Dendritic cell treated with granulocyte-macrophage colony-stimulating factor and Interleukin-4, amounts not matched to agents 40 ng/mL and 50 ng/mL, for 4 days (primary cell): ENCODE measurements at regions not wholly inside any gene's neighbourhood (a gene's known extent, or its start where the extent isn't known, plus 50 kb on each side); places are given as distances from the start of the nearest gene placed in this dataset.
"Not testable (repeated sequence)": the region's sequence is repeated elsewhere in the genome, so short reads cannot be mapped to it uniquely, and the experiment has no call there.

Experiments used
- H3K27ac Mint-ChIP-seq: one replicate; pipeline ENCODE4 v1.8.0; 2022; ENCODE audit warnings: mild to moderate bottlenecking, mixed read lengths
- H3K27me3 Mint-ChIP-seq: one replicate; pipeline ENCODE4 v1.8.0; 2022; ENCODE audit warnings: mild to moderate bottlenecking, mixed read lengths
- H3K36me3 Mint-ChIP-seq: one replicate; pipeline ENCODE4 v1.8.0; 2022; ENCODE audit warnings: low read depth, mixed read lengths
- H3K4me1 Mint-ChIP-seq: one replicate; pipeline ENCODE4 v1.8.0; 2022; ENCODE audit warnings: low read depth, mixed read lengths
- H3K4me3 Mint-ChIP-seq: one replicate; pipeline ENCODE4 v1.8.0; 2022; ENCODE audit warnings: mild to moderate bottlenecking, moderate library complexity, mixed read lengths
- H3K9me3 Mint-ChIP-seq: one replicate; pipeline ENCODE4 v1.8.0; 2022; ENCODE audit warnings: mixed read lengths
- intact Hi-C: fragments of 100-400 bp; cut with micrococcal nuclease; formaldehyde crosslinking; loops from one replicate; pipeline ENCODE4 v1.15.0; 2022

DNA sequence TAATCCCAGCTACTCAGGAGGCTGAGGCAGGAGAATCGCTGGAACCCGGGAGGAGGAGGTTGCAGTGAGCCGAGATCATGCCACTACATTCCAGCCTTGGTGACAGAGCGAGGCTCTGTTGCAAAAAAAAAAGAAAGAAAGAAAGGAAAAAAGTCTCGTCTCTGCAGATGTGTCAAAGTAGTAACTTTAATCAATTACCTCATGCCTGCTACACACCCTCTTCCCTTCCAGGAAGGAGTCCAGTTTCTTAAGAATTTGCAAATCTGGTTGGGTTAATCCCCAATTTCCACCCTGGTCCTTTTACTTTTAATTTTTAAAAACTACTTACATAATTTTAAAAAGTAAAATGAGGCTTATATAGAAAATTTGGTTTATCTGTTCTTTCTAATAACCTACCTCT lies 234.5 kb upstream of the KITLG start:
- Mint-ChIP-seq H3K27me3 (no peaks in the 10 kb centered on the region), H3K4me1 (no peaks in the 10 kb centered on the region), H3K27ac (no peak overlapping the region), H3K9me3 (no peaks in the 10 kb centered on the region), H3K4me3 (no peak overlapping the region), H3K36me3 (no peaks in the 10 kb centered on the region)
- intact Hi-C loops = no loop called here

DNA sequence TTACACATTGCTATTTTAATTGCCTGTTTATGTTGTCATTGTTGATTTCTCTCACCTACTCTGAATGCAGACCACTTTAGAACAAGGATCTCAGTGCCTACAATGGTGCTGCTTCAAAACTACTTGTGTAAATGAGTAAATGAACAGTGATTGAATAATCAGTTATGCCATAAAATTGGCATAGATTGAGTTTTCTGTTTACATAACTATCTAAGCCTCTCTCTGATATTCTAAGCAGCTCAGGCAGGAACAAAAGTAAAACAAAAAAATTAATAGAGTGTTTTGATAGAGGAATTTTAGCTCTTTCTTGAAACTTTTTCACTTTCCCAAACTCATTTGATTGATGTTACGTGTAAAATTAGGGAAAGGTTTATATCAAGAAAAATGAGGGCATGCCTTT lies 232.3 kb upstream of the KITLG start:
- Mint-ChIP-seq H3K4me3 (no peak overlapping the region), H3K9me3 (no peaks in the 10 kb centered on the region), H3K27me3 (no peaks in the 10 kb centered on the region), H3K36me3 (no peaks in the 10 kb centered on the region), H3K4me1 (no peaks in the 10 kb centered on the region), H3K27ac (no peak overlapping the region)
- intact Hi-C loops = no loop called here

DNA sequence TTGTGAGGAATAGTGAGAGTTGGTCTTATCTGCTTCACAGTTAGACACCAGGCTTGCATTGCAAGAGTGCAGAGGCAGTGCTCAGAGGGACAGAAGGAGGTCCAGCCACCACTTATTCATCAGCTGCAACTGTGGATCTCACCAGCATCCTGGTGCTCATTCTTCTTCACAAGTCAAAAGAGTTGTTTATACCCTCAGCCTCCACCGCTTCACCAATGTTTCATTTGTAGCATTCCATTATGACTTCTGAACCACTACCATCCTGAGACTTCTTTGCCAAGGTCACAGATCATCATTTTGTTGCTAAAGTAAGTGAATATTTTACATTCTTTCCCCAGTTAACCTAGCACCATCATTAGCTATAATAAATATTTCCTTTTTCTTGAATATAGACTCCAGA lies 230.5 kb upstream of the KITLG start:
- no peaks in the 10 kb centered on the region for H3K27me3 Mint-ChIP-seq
- no peaks in the 10 kb centered on the region for H3K36me3 Mint-ChIP-seq
- H3K9me3 Mint-ChIP-seq = no peaks in the 10 kb centered on the region
- no peak overlapping the region for H3K4me3 Mint-ChIP-seq
- no peak overlapping the region for H3K27ac Mint-ChIP-seq
- H3K4me1 Mint-ChIP-seq = no peaks in the 10 kb centered on the region
- intact Hi-C loops = no loop called here

DNA sequence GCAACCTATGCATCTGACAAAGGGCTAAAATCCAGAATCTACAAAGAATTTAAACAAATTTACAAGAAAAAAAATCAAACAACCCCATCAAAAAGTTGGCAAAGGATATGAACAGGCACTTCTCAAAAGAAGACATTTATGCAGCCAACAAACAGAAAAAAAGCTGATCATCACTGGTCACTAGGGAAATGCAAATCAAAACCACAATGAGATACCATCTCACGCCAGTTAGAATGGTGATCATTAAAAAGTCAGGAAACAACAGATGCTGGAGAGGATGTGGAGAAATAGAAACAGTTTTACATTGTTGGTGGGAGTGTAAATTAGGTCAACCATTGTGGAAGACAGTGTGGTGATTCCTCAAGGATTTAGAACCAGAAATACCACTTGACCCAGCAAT lies 229.6 kb upstream of the KITLG start:
- H3K4me1 Mint-ChIP-seq, H3K27me3 Mint-ChIP-seq, H3K4me3 Mint-ChIP-seq, H3K36me3 Mint-ChIP-seq, H3K27ac Mint-ChIP-seq, H3K9me3 Mint-ChIP-seq, intact Hi-C loops: not testable (repeated sequence)

DNA sequence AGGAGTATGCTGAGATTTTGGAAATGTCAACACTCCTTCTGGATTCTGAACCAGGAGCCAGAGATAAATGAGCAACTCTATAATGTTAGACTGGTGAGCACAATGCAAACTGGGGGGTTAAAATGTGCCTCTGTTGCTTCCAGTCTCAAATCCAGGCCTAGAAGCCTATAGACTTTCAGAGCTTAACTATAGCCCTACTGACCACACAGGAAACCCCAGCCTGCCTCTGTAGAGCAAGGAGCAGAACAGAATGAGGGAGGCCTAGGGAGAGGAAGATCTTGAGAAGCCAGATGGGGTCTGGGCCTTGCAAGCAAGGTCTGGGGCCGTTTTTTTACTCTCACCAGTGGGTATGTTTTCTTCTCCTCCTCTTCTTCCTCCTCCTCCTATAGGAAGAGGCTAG lies 225.4 kb upstream of the KITLG start:
- intact Hi-C loops = no loop called here
- H3K9me3 Mint-ChIP-seq = peaks cover under 1% of the 10 kb centered on the region

DNA sequence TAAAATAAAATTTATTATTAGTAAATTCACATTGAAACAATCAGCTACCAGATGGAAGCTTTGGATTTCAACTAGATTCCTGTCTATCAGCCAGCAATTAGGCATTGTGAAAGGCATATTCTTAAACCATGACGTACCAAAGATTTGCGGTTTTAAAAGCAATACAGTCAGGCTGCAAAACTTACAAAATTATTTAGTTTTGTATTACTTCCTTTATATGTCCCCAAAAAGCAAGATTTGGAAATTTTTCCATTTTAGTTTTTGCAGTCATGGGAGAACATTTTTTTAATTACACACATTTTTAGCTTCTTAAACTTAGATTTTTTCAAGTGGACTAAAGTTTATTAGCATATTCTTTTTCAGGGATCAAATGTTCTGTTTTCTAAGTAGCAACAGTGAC lies 225.0 kb upstream of the KITLG start:
- no peaks in the 10 kb centered on the region for H3K36me3 Mint-ChIP-seq
- H3K27me3 Mint-ChIP-seq = no peaks in the 10 kb centered on the region
- no peaks in the 10 kb centered on the region for H3K4me1 Mint-ChIP-seq
- no peak overlapping the region for H3K4me3 Mint-ChIP-seq
- intact Hi-C loops = no loop called here
- H3K27ac Mint-ChIP-seq = no peak overlapping the region
- H3K9me3 Mint-ChIP-seq = peaks cover 4% of the 10 kb centered on the region

More for the DNA sequence above, 225.4 kb upstream of the KITLG start:
- no peaks in the 10 kb centered on the region for H3K36me3 Mint-ChIP-seq
- H3K4me3 Mint-ChIP-seq = no peak overlapping the region
- H3K4me1 Mint-ChIP-seq = no peaks in the 10 kb centered on the region
- no peaks in the 10 kb centered on the region for H3K27me3 Mint-ChIP-seq
- H3K27ac Mint-ChIP-seq = no peak overlapping the region

DNA sequence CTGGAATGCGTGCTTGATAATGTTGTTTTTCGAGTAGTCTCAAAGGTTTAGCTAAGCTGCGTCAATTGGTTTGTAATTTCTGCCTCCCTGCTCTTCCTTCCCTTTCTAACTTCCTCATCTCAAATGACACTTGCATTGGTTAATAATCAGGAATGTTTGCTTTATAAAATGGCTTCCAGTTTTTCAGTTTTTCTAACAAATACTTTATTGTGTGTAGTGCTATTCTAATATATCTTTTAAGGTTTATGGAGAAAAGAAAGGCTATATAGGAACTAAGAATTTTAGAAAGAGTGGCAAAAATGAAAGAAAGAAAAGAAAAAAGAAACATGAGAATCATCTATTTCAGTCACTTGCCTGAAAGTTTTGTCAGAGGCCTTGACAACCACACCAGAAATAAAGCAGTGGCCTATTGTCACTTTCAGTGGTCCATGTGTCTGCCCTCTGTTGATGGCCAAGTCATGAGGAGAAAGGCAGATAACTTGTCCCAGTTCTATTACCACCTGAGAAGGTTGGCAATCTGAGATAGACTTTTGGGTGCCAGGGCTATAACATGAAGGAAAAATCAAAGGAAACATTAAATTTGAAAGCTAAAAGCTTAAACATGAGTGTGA lies 221.9 kb upstream of the KITLG start:
- Mint-ChIP-seq H3K27me3 (no peaks in the 10 kb centered on the region), H3K9me3 (peaks cover 17% of the 10 kb centered on the region), H3K4me3 (no peak overlapping the region), H3K27ac (no peak overlapping the region), H3K4me1 (no peaks in the 10 kb centered on the region), H3K36me3 (no peaks in the 10 kb centered on the region)
- intact Hi-C loops = no loop called here

DNA sequence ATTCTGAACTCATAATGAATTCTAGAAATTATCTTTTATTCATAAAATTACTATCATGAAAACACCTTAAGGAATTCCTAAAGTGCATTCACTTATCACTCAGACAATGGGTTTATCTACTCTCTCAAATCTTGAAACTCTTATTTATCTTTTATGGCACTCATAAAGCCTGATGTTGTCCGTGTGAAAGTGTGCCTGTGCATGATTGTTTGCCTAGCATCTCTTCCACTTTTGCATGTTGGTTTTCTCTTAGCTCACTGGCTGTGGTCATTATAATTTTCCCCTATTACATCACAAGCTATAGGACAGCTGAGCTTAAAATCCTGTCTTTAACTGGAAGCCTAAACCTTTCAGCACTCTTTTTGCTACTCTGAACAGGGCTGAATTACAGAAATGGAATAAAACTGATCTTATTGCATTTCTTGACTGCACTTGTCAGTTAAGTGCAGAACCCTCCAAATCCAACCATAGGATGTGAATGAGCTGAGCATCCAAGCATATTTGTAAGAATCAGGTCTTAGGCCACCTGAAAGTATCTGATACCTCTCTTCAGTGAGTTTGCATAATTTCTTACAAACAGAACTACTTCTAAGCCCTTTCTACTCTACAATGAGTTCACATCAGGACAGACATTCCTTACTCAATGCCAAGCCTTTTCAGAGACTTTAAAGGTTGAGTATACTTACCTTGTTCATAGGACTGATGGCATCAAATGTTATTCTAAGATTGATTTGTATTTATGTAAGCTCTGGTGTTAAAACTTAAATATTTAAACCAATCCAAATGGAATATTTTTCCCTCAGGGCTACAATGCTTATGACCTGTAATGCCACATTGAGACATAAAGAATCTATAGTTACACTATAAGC lies 221.2 kb upstream of the KITLG start:
- Mint-ChIP-seq H3K36me3 (no peaks in the 10 kb centered on the region), H3K27me3 (no peaks in the 10 kb centered on the region), H3K9me3 (peaks cover 17% of the 10 kb centered on the region), H3K27ac (no peak overlapping the region), H3K4me1 (no peaks in the 10 kb centered on the region), H3K4me3 (no peak overlapping the region)
- intact Hi-C loops = no loop called here

DNA sequence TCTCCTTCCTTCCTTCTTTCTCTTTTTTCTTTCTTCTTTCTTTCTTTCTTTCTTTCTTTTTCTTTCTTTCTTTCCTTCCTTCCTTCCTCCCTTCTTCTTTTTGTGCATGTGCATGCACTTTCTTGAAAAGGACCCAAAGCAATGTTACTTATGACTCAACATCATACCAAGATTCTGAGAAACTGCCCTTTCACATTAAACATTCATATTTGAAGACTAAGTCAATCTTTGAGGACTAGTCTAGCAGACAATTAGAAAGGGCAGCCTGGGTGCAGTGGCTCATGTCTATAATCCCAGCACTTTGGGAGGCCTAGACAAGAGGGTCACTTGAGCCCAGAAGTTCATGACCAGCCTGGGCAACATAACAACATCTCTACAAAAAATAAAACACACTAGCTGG lies 212.8 kb upstream of the KITLG start:
- H3K27me3 Mint-ChIP-seq = no peaks in the 10 kb centered on the region
- no peak overlapping the region for H3K4me3 Mint-ChIP-seq
- no peak overlapping the region for H3K27ac Mint-ChIP-seq
- no peaks in the 10 kb centered on the region for H3K36me3 Mint-ChIP-seq
- no peaks in the 10 kb centered on the region for H3K4me1 Mint-ChIP-seq
- H3K9me3 Mint-ChIP-seq = peaks cover 44% of the 10 kb centered on the region
- intact Hi-C loops = no loop called here

DNA sequence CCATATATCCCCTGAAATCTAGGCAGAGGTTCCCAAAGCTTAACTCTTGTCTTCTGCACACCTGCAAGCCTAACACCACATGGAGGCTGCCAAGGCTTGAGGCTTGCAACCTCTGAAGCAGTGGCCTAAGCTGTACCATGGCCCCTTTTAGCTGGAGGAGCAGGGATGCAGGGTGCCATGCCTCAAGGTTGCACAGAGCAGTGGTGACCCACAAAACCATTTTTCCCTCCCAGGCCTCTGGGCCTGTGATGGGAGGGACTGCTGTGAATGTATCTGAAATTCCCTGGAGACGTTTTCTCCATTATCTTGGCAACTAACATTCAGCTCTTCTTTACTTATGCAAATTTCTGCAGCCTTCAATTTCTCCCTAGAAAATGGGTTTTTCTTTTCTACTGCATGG lies 210.0 kb upstream of the KITLG start:
- no peaks in the 10 kb centered on the region for H3K36me3 Mint-ChIP-seq
- peaks cover 44% of the 10 kb centered on the region for H3K9me3 Mint-ChIP-seq
- no peak overlapping the region for H3K27ac Mint-ChIP-seq
- intact Hi-C loops = no loop called here
- H3K4me1 Mint-ChIP-seq = no peaks in the 10 kb centered on the region
- H3K4me3 Mint-ChIP-seq = no peak overlapping the region
- no peaks in the 10 kb centered on the region for H3K27me3 Mint-ChIP-seq

DNA sequence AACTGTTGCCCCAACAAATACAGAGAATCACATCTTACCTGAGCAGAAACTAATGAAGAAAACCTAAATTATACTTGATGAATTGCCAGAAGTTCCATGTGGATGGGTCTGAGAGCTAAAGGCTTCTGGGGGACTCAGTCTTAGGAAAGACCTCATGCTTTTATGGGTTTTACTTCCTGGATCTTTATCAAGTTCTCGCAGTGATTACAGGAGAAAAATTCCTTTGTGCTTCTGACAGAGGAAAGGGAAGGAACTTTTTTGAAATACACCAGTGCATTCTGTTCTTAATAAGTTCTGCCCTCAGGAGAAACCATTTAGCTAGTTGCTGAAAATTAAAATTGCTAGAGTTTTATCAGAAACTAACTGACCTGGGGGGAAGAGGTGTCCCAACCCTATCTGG lies 203.9 kb upstream of the KITLG start:
- H3K4me1 Mint-ChIP-seq = no peaks in the 10 kb centered on the region
- intact Hi-C loops = no loop called here
- H3K9me3 Mint-ChIP-seq = peaks cover 4% of the 10 kb centered on the region
- H3K27me3 Mint-ChIP-seq = no peaks in the 10 kb centered on the region
- no peak overlapping the region for H3K27ac Mint-ChIP-seq
- H3K36me3 Mint-ChIP-seq = no peaks in the 10 kb centered on the region
- H3K4me3 Mint-ChIP-seq = no peak overlapping the region

DNA sequence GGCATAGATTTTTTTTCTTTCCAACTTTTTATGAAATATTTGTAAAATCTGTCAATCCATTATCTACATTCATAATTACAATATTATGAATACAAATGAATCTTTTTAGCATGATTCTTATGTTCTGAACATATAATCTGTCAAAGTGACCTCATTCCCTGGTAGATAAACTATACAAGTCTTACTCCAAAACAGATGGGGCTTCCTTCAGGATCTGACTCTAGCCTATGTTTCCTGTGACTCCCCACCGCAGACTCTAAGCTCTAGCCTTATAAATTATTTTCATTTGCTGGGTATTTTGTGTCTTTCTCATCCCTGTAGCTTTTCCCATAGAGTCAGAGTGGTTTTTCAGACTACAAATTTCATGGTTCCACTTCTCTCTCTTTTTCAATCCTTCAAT lies 202.1 kb upstream of the KITLG start:
- H3K27ac Mint-ChIP-seq = no peak overlapping the region
- H3K4me1 Mint-ChIP-seq = no peaks in the 10 kb centered on the region
- H3K4me3 Mint-ChIP-seq = no peak overlapping the region
- no peaks in the 10 kb centered on the region for H3K9me3 Mint-ChIP-seq
- intact Hi-C loops = no loop called here
- H3K36me3 Mint-ChIP-seq = no peaks in the 10 kb centered on the region
- H3K27me3 Mint-ChIP-seq = no peaks in the 10 kb centered on the region

DNA sequence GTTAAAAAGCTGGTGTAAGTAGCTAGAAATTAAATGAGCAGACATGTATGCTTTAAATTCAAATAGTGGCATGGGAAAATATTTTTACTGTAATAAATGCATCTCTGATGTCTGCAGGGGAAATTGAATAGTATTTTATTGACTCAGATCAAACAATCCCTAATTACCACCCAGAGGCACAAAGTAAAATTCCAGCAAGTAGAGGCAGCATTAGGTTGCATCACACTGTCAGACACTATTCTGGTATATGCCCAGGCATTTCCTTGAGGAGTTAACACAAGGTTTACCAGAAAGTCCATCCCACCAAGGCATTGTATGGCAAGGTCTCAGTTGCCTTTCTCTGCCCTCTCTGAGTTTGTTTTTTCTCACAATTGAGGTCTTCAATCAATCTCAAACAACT lies 201.6 kb upstream of the KITLG start:
- Mint-ChIP-seq H3K4me3 (no peak overlapping the region), H3K9me3 (no peaks in the 10 kb centered on the region), H3K4me1 (no peaks in the 10 kb centered on the region), H3K27ac (no peak overlapping the region), H3K27me3 (no peaks in the 10 kb centered on the region), H3K36me3 (no peaks in the 10 kb centered on the region)
- intact Hi-C loops = no loop called here

DNA sequence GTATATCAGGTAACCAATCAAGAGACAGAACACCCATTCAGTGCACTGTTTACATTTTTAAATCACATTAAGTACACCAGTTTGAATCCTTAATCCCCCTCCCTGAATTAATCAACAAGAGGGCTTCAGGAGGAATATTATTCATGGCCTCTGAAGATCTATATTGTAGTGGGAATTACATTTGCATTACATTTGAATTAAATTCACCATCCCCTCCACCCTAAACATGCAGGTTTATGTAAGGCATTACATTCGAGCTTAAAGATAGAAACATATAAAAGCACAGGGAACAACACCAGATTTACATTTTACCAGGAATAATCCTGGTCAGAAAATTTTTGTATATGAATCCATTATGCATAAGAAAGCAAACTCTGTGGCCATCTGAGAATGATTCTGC lies 197.8 kb upstream of the KITLG start:
- Mint-ChIP-seq H3K36me3 (no peaks in the 10 kb centered on the region), H3K9me3 (no peaks in the 10 kb centered on the region), H3K4me3 (no peak overlapping the region), H3K27ac (no peak overlapping the region), H3K27me3 (no peaks in the 10 kb centered on the region), H3K4me1 (no peaks in the 10 kb centered on the region)
- intact Hi-C loops = no loop called here

DNA sequence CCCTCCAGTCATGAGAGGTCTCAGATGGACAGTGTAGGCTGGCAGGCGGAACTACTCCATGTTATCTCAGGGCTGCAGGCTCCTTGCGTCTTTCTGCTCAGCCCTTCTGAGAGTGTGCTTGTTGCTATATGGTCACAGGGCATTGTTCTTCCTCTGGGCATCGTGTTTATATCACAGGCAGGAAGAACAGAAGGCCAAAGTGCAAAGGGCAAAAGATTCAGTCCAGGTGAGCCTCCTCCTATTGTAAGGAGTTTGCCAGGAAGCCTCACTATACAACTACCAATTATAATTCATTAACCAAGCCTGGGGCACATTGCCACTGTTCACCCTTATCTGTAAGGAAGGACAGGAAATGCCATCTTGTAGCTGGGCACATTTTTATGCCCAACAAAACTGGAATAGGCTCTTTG lies 195.5 kb upstream of the KITLG start:
- intact Hi-C loops = no loop called here
- Mint-ChIP-seq H3K27ac (no peak overlapping the region), H3K9me3 (no peaks in the 10 kb centered on the region), H3K36me3 (no peaks in the 10 kb centered on the region), H3K4me3 (no peak overlapping the region), H3K27me3 (no peaks in the 10 kb centered on the region), H3K4me1 (no peaks in the 10 kb centered on the region)
